ENCODE measurements at regions not wholly inside any gene's neighbourhood (a gene's known extent, or its start where the extent isn't known, plus 50 kb on each side); places are given as distances from the start of the nearest gene placed in this dataset.

- DNase-seq (ENCODE audit: low read depth in 3 of 3, low spot score in 2 of 3): no peak
These were observed 123.3 kb downstream of the BEGAIN start for GRCh38 chr14:100463937-100464336.

DNA sequence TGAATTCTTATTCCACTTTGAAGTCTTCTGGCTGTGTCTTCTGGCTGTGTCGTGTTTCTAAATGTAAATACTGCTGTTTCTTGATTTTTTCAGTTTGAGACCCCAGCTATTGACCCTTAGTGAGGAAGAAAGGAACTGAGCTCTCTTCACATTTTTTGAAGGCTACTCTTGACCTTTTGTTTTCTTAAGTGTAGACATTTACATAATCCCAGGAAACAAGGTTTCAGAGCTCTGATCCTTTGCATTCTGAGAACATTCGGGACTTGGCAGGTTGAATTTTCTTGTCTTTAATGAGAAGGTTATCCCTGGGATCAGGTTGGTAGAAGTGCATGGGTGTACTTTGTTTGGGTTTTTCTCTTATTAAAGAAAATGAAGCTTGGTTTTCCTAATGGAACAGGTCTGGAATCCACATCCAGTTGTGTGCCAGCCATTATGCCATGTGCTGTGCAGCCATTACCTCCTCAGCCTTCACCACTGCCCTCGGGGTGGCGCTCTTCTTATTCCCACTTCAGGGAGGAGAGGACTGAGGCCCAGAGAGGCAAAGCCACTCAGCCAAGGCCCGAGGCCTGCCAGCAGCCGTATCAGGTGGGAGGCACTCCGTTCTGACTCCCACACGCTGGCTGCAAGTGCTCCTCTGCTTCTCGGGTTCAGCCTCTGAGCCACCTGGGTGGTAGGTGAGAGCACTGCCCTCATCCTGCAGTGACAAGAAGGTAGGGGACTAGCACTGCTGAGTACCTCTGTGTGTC is 120.9 kb downstream of the BEGAIN start:
- DNase-seq (ENCODE audit: low read depth in 3 of 3, low spot score in 2 of 3): no peak

DNA sequence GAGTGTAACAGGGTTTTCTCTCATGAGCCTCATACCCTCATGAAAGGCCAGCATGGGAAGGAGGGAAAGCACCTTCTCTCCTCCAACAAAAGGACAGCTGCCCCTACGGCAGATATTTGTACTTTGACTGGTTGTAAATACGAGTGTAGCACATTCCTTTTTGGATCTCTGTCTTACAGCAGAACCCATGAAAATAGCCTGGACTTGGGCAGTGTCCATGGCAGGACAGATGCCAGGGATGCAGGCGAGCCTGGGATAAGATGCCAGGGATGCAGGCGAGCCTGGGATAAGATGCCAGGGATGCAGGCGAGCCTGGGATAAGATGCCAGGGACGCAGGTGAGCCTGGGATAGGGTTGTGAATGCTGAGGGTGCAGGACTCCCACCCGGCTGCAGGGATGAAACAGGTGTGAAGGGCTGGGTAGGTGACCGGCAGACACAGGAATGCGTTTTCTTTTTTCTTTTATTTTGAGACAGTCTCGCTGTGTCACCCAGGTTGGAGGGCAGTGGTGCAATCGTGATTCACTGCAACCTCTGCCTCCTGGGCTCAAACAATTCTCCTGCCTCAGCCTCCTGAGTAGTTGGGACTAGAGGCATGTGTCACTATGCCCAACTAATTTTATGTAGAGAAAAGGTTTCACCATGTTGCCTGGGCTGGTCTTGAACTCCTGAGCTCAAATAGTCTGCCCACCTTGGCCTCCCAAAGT is 120.0 kb downstream of the BEGAIN start:
- DNase-seq (ENCODE audit: low read depth in 3 of 3, low spot score in 2 of 3): no peak

DNA sequence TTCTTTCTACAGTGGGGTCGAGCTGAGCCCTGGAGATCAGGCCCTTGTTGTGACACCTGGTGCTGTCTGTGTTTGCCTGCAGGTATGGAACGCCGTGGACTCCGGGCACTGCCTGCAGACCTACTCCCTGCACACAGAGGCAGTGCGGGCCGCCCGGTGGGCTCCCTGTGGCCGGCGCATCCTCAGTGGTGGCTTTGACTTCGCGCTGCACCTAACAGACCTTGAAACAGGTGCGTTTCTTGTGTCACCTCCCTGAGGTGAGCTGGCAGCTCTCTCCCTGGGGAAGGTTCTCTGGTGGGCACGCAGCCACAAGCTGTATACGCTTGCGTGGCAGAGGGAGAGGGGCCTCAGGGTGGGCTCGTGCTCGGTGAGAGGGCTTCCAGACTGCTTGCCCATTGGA is 119.3 kb downstream of the BEGAIN start:
- DNase-seq (ENCODE audit: low read depth in 3 of 3, low spot score in 2 of 3): no peak

- DNase-seq (ENCODE audit: low read depth in 3 of 3, low spot score in 2 of 3): no peak
These were observed 118.7 kb downstream of the BEGAIN start for GRCh38 chr14:100468557-100468956.

DNA sequence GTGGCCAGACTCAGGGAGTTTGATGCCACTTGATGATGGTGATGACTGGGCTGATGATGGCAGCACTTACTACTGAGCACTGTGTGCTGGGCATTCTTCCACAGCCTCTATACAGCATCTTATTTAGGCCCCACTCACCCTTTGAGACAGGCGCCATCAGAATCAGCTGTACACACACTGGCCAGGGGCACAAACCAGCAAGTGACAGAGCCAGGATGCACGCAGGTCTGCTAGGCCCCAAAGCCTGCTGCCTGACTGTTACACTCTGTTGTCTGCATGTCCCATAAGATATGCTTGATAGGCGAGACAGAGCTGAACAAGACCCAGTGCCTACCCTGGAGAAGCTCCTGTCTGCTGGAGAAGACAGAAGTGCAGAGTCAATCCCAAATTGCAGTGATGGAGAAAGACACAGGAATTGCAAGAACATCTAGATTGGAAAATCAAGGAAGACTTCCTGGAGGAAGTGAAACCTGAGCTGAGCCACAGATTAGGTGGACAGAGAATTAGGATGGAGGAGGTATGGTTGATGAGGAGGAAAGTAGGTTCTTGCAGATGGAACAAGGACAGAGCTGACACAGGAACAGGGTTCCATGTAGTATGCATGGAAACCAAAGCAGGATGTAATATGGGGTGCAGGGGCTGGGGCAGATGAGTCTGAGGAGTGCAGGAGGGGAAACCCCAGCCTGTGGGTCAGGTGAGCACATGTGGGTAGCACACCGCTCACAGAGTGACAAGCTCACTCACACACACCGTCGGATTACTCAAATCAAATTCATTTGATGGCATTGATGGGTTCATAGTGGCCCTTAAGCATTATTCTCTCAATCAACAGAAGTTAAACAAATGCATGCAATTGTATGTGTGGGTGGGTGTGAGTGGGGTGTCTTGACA is 117.3 kb downstream of the BEGAIN start:
- no peak for DNase-seq (ENCODE audit: low read depth in 3 of 3, low spot score in 2 of 3)

- no peak for DNase-seq (ENCODE audit: low read depth in 3 of 3, low spot score in 2 of 3)
These were observed 116.7 kb downstream of the BEGAIN start for GRCh38 chr14:100470523-100470897.

- no peak for DNase-seq (ENCODE audit: low read depth in 3 of 3, low spot score in 2 of 3)
These were observed 115.7 kb downstream of the BEGAIN start for GRCh38 chr14:100471441-100472093.

- DNase-seq (ENCODE audit: low read depth in 3 of 3, low spot score in 2 of 3): no peak
These were observed 115.1 kb downstream of the BEGAIN start for GRCh38 chr14:100472094-100472455.

GRCh38 chr14:100472491-100472890 is 114.7 kb downstream of the BEGAIN start:
- no peak for DNase-seq (ENCODE audit: low read depth in 3 of 3, low spot score in 2 of 3)

GRCh38 chr14:100473249-100473648 is 114.0 kb downstream of the BEGAIN start:
- no peak for DNase-seq (ENCODE audit: low read depth in 3 of 3, low spot score in 2 of 3)

- DNase-seq (ENCODE audit: low read depth in 3 of 3, low spot score in 2 of 3): no peak
These were observed 113.0 kb downstream of the BEGAIN start for GRCh38 chr14:100474196-100474595.

DNA sequence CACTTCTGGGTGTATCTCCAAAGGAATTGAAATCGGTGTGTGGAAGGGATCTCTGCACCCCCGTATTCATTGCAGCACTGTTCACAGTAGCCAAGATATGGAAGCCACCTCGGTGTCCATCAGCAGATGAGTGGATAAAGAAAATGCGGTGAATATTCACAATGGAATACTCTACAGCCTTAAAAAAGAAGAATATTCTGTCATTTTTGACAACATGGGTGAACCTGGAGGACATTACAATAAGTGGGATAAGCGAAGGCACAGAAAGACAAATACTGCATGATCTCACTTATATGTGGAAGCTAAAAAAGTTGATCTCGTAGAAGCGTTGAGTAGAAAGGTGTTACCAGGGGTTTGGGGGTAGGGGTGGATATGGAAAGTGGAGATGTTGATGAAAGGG is 111.9 kb downstream of the BEGAIN start:
- DNase-seq (ENCODE audit: low read depth in 3 of 3, low spot score in 2 of 3): no peak

DNA sequence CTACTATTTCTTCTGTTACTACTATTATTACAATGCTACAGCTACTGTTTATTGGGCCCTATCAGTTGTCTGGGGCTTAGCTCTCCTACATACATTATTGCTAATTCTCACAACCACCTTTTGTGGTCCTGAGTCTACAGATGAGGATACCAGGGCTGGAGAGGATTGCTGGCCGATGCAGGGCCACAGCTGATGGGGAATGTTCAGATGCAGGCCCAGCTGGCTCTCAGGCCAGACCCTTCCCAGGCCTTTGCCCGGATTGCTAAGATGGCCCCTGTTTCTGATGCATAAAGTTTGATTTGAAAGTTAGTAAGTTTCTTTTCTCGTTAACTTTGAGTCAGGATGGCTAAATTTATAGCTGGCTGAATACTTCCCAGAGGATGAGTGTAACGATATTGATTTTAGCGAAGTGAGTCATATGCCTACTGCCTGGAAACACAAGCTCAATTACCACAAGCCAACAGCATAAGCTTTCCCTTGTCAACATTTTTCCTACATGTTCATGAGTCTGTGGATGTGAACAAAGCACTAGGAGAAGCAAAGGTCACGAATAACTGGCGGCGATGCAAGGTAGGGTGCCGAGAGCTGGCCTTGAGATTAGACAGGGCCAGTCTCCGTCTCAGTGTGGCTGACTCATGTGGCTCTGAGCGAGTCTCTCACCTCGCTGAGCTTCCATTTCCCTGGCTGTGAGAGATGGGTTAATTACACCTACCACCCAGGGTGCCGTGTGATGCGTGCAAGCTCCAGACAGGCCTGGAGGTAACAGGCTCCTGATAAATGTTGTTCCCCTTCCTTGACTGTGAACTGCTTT is 111.0 kb downstream of the BEGAIN start:
- DNase-seq (ENCODE audit: low read depth in 3 of 3, low spot score in 2 of 3): no peak

- no peak for DNase-seq (ENCODE audit: low read depth in 3 of 3, low spot score in 2 of 3)
These were observed 102.5 kb downstream of the BEGAIN start for GRCh38 chr14:100484531-100485267.

- DNase-seq (ENCODE audit: low read depth in 3 of 3, low spot score in 2 of 3): peak; percentile 69 to 87 (median 69)
These were observed 101.0 kb downstream of the BEGAIN start for GRCh38 chr14:100486025-100486828.
